Spleen (tissue), 11 donors: ENCODE measurements at regions not wholly inside any gene's neighbourhood (a gene's known extent, or its start where the extent isn't known, plus 50 kb on each side); places are given as distances from the start of the nearest gene placed in this dataset.
"Not testable (repeated sequence)": the region's sequence is repeated elsewhere in the genome, so short reads cannot be mapped to it uniquely, and the experiment has no call there.

Experiments
- DNase-seq: peaks from one replicate; pipeline ENCODE4 v3.0.0-alpha.2; 2020
- H3K27ac ChIP-seq, 8 donors: fragments of 200-600 bp; sonication (generic) in 7 of 8; 1 replicate in 4 of 8; 2 replicates in 4 of 8; pipeline versions ENCODE4 v1.5.0 to v1.8.0; 2016 to 2021; ENCODE audit warnings: inconsistent platforms in 4 of 8, mild to moderate bottlenecking in 4 of 8, moderate library complexity in 1 of 8
- H3K27me3 ChIP-seq, 7 donors: fragments of 200-600 bp; sonication (generic) in 6 of 7; replicated peaks in 1 of 7; 1 replicate in 4 of 7; 2 replicates in 3 of 7; pipeline versions ENCODE4 v1.5.0 to v1.8.0; 2016 to 2021; ENCODE audit warnings: inconsistent platforms in 3 of 7, mild to moderate bottlenecking in 1 of 7
- H3K36me3 ChIP-seq, 6 donors: fragments of 200-600 bp; sonication (generic) in 5 of 6; 1 replicate in 4 of 6; 2 replicates in 2 of 6; pipeline versions ENCODE4 v1.5.0 to v1.8.0; 2016 to 2021; ENCODE audit warnings: inconsistent platforms in 2 of 6
- H3K4me1 ChIP-seq, 6 donors: fragments of 200-600 bp; sonication (generic) in 5 of 6; 1 replicate in 3 of 6; 2 replicates in 3 of 6; pipeline versions ENCODE4 v1.5.0 to v1.8.0; 2016 to 2021; ENCODE audit warnings: inconsistent platforms in 3 of 6
- H3K4me3 ChIP-seq, 8 donors: fragments of 200-600 bp; sonication (generic) in 7 of 8; 1 replicate in 4 of 8; 2 replicates in 4 of 8; pipeline versions ENCODE4 v1.5.0 to v1.8.0; 2016 to 2021; ENCODE audit warnings: inconsistent platforms in 4 of 8, mild to moderate bottlenecking in 4 of 8, moderate library complexity in 2 of 8
- H3K9me3 ChIP-seq, 8 donors: fragments of 200-600 bp; sonication (generic) in 7 of 8; 1 replicate in 4 of 8; 2 replicates in 4 of 8; pipeline versions ENCODE4 v1.5.0 to v1.8.0; 2016 to 2021; ENCODE audit warnings: inconsistent platforms in 4 of 8
- CTCF ChIP-seq, 11 experiments: fragments of 200-600 bp in 7 of 11; fragments of 450-650 bp in 4 of 11; sonication (generic) in 4 of 11; IDR thresholded peaks in 8 of 11; conservative IDR thresholded peaks in 3 of 11; 1 replicate in 7 of 11; 2 replicates in 4 of 11; pipeline versions ENCODE4 v1.4.0 to v1.8.0; 2016 to 2021; ENCODE audit warnings: antibody characterized with exemption in 11 of 11, inconsistent platforms in 4 of 11, mild to moderate bottlenecking in 1 of 11
- POLR2A ChIP-seq, 3 donors: fragments of 450-650 bp; IDR thresholded peaks; one replicate each; pipeline ENCODE4 v1.5.1; 2017; ENCODE audit warnings: antibody characterized with exemption in 3 of 3, mild to moderate bottlenecking in 1 of 3
- POLR2AphosphoS5 ChIP-seq, 3 donors: sonication (generic); formaldehyde crosslinking; IDR thresholded peaks; one replicate each; pipeline ENCODE4 v1.5.1; 2017; ENCODE audit warnings: antibody characterized with exemption in 3 of 3
- WGBS, 5 donors: extraction: QIAGEN DNeasy Blood & Tissue Kit in 3 of 5; methylation state at CpG; one replicate each; pipeline versions ENCODE4 v1.1.5 to v1.1.7; 2013 to 2018; 5-methylcytosine and 5-hydroxymethylcytosine counted together
- intact Hi-C: fragments of 100-400 bp; cut with DNase I; formaldehyde crosslinking; loops from one replicate; pipeline ENCODE4 v1.15.0; 2023; ENCODE audit warnings: low total_unique reads
- donor health status: healthy with polysubstance abuse.
- donor health status: DM: no; HTN: no; CAD: no; lungs with moderate emphysema.
- donor health status: DM: no; HTN: no; CAD: no.
- donor health status: Bipolar disorder and iron deficiency.
- donor health status: healthy.
- donor health status: DM: no; HTN: no; CAD: no.
- donor health status: DM: yes; HTN: yes; CAD: no.

- H3K27ac ChIP-seq: no peak overlapping the region
- no peaks in the 10 kb centered on the region for H3K27me3 ChIP-seq
- intact Hi-C loops: no loop called here
- no peaks in the 10 kb centered on the region for H3K36me3 ChIP-seq
- H3K4me3 ChIP-seq: no peak overlapping the region
- H3K4me1 ChIP-seq: no peaks in the 10 kb centered on the region
- WGBS, 5 donors: 85 to 91% (median 90%) methylated on average over 4 of the region's 4 CpGs
- no peak for DNase-seq
- no peak for TF ChIP-seq POLR2AphosphoS5 (IDR thresholded peaks at IDR 0.05)
- TF ChIP-seq CTCF (IDR thresholded peaks at IDR 0.05 in 8 of 11, conservative IDR thresholded peaks at IDR 0.05 in 3 of 11): no peak
- no peak for TF ChIP-seq POLR2A (IDR thresholded peaks at IDR 0.05)
- no peaks in the 10 kb centered on the region for H3K9me3 ChIP-seq
Measured at GRCh38 chr6:158894193-158894592, 75.0 kb upstream of the EZR start.

- no peaks in the 10 kb centered on the region for H3K9me3 ChIP-seq
- H3K36me3 ChIP-seq: no peaks in the 10 kb centered on the region
- H3K27me3 ChIP-seq: no peaks in the 10 kb centered on the region
- WGBS, 5 donors: 67 to 77% (median 71%) methylated on average over 3 of the region's 3 CpGs
- no peak for TF ChIP-seq CTCF (IDR thresholded peaks at IDR 0.05 in 8 of 11, conservative IDR thresholded peaks at IDR 0.05 in 3 of 11)
- no peak for TF ChIP-seq POLR2A (IDR thresholded peaks at IDR 0.05)
- no peak for TF ChIP-seq POLR2AphosphoS5 (IDR thresholded peaks at IDR 0.05)
- no peaks in the 10 kb centered on the region for H3K4me1 ChIP-seq
- intact Hi-C loops: no loop called here
- no peak overlapping the region for H3K4me3 ChIP-seq
- no peak overlapping the region for H3K27ac ChIP-seq
- no peak for DNase-seq
Measured at GRCh38 chr6:158892266-158892665, 73.1 kb upstream of the EZR start.

- H3K9me3 ChIP-seq, H3K4me3 ChIP-seq, DNase-seq, H3K4me1 ChIP-seq, intact Hi-C loops, H3K36me3 ChIP-seq, H3K27me3 ChIP-seq, H3K27ac ChIP-seq: not testable (repeated sequence)
- WGBS, 5 donors: 94 to 98% (median 97%) methylated on average over 6 of the region's 6 CpGs
Measured at GRCh38 chr6:158891560-158891959, 72.4 kb upstream of the EZR start.

- WGBS, 5 donors: 90 to 97% (median 94%) methylated on average over 8 of the region's 8 CpGs
- H3K4me3 ChIP-seq, H3K9me3 ChIP-seq, DNase-seq, H3K36me3 ChIP-seq, intact Hi-C loops, H3K27me3 ChIP-seq, H3K27ac ChIP-seq, H3K4me1 ChIP-seq: not testable (repeated sequence)
Measured at GRCh38 chr6:158888171-158888570, 69.0 kb upstream of the EZR start.

- 85 to 96% (median 92%) methylated on average over 14 to 15 of the region's 15 CpGs for WGBS, 5 donors
- H3K9me3 ChIP-seq, H3K36me3 ChIP-seq, H3K4me3 ChIP-seq, H3K27me3 ChIP-seq, H3K4me1 ChIP-seq, H3K27ac ChIP-seq, DNase-seq, intact Hi-C loops: not testable (repeated sequence)
Measured at GRCh38 chr6:158886346-158886977, 67.3 kb upstream of the EZR start.

GRCh38 chr6:158881884-158882283 is 62.7 kb upstream of the EZR start:
- H3K27ac ChIP-seq, DNase-seq, H3K27me3 ChIP-seq, H3K4me3 ChIP-seq, intact Hi-C loops, H3K4me1 ChIP-seq, H3K36me3 ChIP-seq: not testable (repeated sequence)
- WGBS, 5 donors: 73 to 89% (median 84%) methylated on average over 3 of the region's 3 CpGs
- H3K9me3 ChIP-seq: peaks cover 0 to 16% (median 10%) of the 10 kb centered on the region in 8 donors

GRCh38 chr6:158881276-158881675 is 62.1 kb upstream of the EZR start:
- WGBS, 5 donors: 73 to 88% (median 85%) methylated on average over 1 of the region's 1 CpG
- DNase-seq, H3K27me3 ChIP-seq, H3K4me3 ChIP-seq, H3K27ac ChIP-seq, H3K36me3 ChIP-seq, intact Hi-C loops, H3K4me1 ChIP-seq: not testable (repeated sequence)
- peaks cover 0 to 16% (median 10%) of the 10 kb centered on the region in 8 donors for H3K9me3 ChIP-seq
